Coronary artery (tissue), 2 donors: ENCODE measurements at regions not wholly inside any gene's neighbourhood (a gene's known extent, or its start where the extent isn't known, plus 50 kb on each side); places are given as distances from the start of the nearest gene placed in this dataset.

ENCODE experiments used
- DNase-seq: peaks from one replicate; pipeline ENCODE4 v3.0.0-alpha.2; 2017; ENCODE audit warnings: low spot score
- H3K27ac ChIP-seq, 2 donors: fragments of 200-600 bp; sonication (generic); one replicate each; pipeline ENCODE4 v1.5.1; 2016 to 2019
- H3K4me3 ChIP-seq: fragments of 200-600 bp; sonication (generic); 2 replicates; pipeline ENCODE4 v1.5.1; 2016; ENCODE audit warnings: mild to moderate bottlenecking, moderate library complexity
- CTCF ChIP-seq: fragments of 200-600 bp; sonication (generic); IDR thresholded peaks from one replicate; pipeline ENCODE4 v1.5.1; 2019; ENCODE audit warnings: antibody characterized with exemption

- DNase-seq: no peak
- H3K4me3 ChIP-seq: no peak overlapping the region
- no peak for TF ChIP-seq CTCF
- H3K27ac ChIP-seq: no peak overlapping the region
Observed at GRCh38 chr13:82879921-82880320, 1002.4 kb downstream of the SLITRK1 start.

GRCh38 chr13:82878536-82878935 lies 1003.7 kb downstream of the SLITRK1 start:
- no peak overlapping the region for H3K27ac ChIP-seq
- DNase-seq: no peak

GRCh38 chr13:82867284-82867683 lies 1015.0 kb downstream of the SLITRK1 start:
- Histone ChIP-seq H3K27ac (no peak overlapping the region), H3K4me3 (no peak overlapping the region)
- DNase-seq: no peak
- TF ChIP-seq CTCF: no peak

More at GRCh38 chr13:82878536-82878935, 1003.7 kb downstream of the SLITRK1 start:
- no peak for TF ChIP-seq CTCF
- H3K4me3 ChIP-seq: no peak overlapping the region

- no peak overlapping the region for H3K27ac ChIP-seq
- TF ChIP-seq CTCF: no peak
- no peak overlapping the region for H3K4me3 ChIP-seq
- DNase-seq: no peak
Observed at GRCh38 chr13:82850644-82851043, 1031.6 kb downstream of the SLITRK1 start.

GRCh38 chr13:82848766-82849165 lies 1033.5 kb downstream of the SLITRK1 start:
- Histone ChIP-seq H3K27ac (no peak overlapping the region), H3K4me3 (no peak overlapping the region)
- no peak for TF ChIP-seq CTCF
- no peak for DNase-seq

- no peak overlapping the region for H3K4me3 ChIP-seq
- DNase-seq: no peak
- no peak overlapping the region for H3K27ac ChIP-seq
- no peak for TF ChIP-seq CTCF
Observed at GRCh38 chr13:82847595-82847994, 1034.7 kb downstream of the SLITRK1 start.

GRCh38 chr13:82833923-82834322 lies 1048.4 kb downstream of the SLITRK1 start:
- DNase-seq: no peak
- TF ChIP-seq CTCF: no peak
- Histone ChIP-seq H3K27ac (no peak overlapping the region), H3K4me3 (no peak overlapping the region)
